Astrocyte (in vitro differentiated cells and primary cell): ENCODE measurements at regions not wholly inside any gene's neighbourhood (a gene's known extent, or its start where the extent isn't known, plus 50 kb on each side); places are given as distances from the start of the nearest gene placed in this dataset.

Experiments
- DNase-seq: peaks from one replicate; pipeline ENCODE4 v3.0.0-alpha.2; 2010; ENCODE audit warnings: low read depth
- FAIRE-seq: peaks from 2 replicates; lab custom pipeline; 2011; peaks lifted over from hg19 to GRCh38; lab: Jason Lieb, UNC
- H2AFZ ChIP-seq: 2 replicates; pipeline ENCODE4 v1.6.0; 2012; ENCODE audit warnings: low read depth, low read length, inconsistent platforms
- H3K27ac ChIP-seq: 2 replicates; pipeline ENCODE4 v1.5.1; 2011; ENCODE audit warnings: low read depth, low read length, inconsistent platforms
- H3K27me3 ChIP-seq: 2 replicates; pipeline ENCODE4 v1.6.0; 2011; ENCODE audit warnings: low read length, inconsistent platforms; ENCODE audit not compliant: insufficient read depth
- H3K36me3 ChIP-seq: 2 replicates; pipeline ENCODE4 v1.5.1; 2011; ENCODE audit warnings: low read length, inconsistent platforms; ENCODE audit not compliant: insufficient read depth
- H3K4me1 ChIP-seq: 2 replicates; pipeline ENCODE4 v1.5.1; 2011; ENCODE audit warnings: low read length, inconsistent platforms; ENCODE audit not compliant: insufficient read depth
- H3K4me2 ChIP-seq: 2 replicates; pipeline ENCODE4 v1.6.0; 2012; ENCODE audit warnings: low read length, inconsistent platforms
- H3K4me3 ChIP-seq: 2 replicates; pipeline ENCODE4 v1.5.1; 2011; ENCODE audit warnings: low read depth, mild to moderate bottlenecking, low read length, inconsistent platforms; ENCODE audit not compliant: insufficient read depth
- H3K79me2 ChIP-seq: 2 replicates; pipeline ENCODE4 v1.6.0; 2012; ENCODE audit warnings: mild to moderate bottlenecking, low read length, inconsistent platforms; ENCODE audit not compliant: insufficient read depth
- H3K9ac ChIP-seq: 2 replicates; pipeline ENCODE4 v1.6.0; 2012; ENCODE audit warnings: mild to moderate bottlenecking, low read length, inconsistent platforms
- H3K9me3 ChIP-seq: 2 replicates; pipeline ENCODE4 v1.5.1; 2012; ENCODE audit warnings: low read depth, mild to moderate bottlenecking, low read length, inconsistent platforms; ENCODE audit not compliant: insufficient read depth
- H4K20me1 ChIP-seq: 2 replicates; pipeline ENCODE4 v1.6.0; 2012; ENCODE audit warnings: low read length, inconsistent platforms; ENCODE audit not compliant: insufficient read depth
- H3K27ac Mint-ChIP-seq: one replicate; pipeline ENCODE4 v1.8.0; 2021; ENCODE audit warnings: mild to moderate bottlenecking, mixed read lengths; ENCODE audit not compliant: unreplicated experiment
- H3K27me3 Mint-ChIP-seq: one replicate; pipeline ENCODE4 v1.8.0; 2021; ENCODE audit warnings: low read depth, mixed read lengths; ENCODE audit not compliant: unreplicated experiment
- H3K36me3 Mint-ChIP-seq: one replicate; pipeline ENCODE4 v1.8.0; 2021; ENCODE audit warnings: low read depth, mixed read lengths; ENCODE audit not compliant: unreplicated experiment
- H3K4me1 Mint-ChIP-seq: one replicate; pipeline ENCODE4 v1.8.0; 2021; ENCODE audit warnings: low read depth, mixed read lengths; ENCODE audit not compliant: unreplicated experiment
- H3K4me3 Mint-ChIP-seq: one replicate; pipeline ENCODE4 v1.8.0; 2021; ENCODE audit warnings: mild to moderate bottlenecking, moderate library complexity, mixed read lengths; ENCODE audit not compliant: unreplicated experiment
- H3K9me3 Mint-ChIP-seq: one replicate; pipeline ENCODE4 v1.8.0; 2021; ENCODE audit warnings: mild to moderate bottlenecking, mixed read lengths; ENCODE audit not compliant: unreplicated experiment
- EZH2 ChIP-seq: IDR thresholded peaks from 2 replicates; pipeline ENCODE4 v1.6.1; 2012; ENCODE audit warnings: mild to moderate bottlenecking, low read length, inconsistent platforms; ENCODE audit not compliant: insufficient read depth
- TF ChIP-seq, protein P1 (sequence below): IDR thresholded peaks from 2 replicates; pipeline ENCODE4 v1.5.1; 2011; ENCODE audit warnings: low read depth, mild to moderate bottlenecking, inconsistent platforms, low read length, moderate library complexity; ENCODE audit not compliant: insufficient read depth

GRCh38 chr11:97610854-97611253 is 1221.0 kb downstream of the JRKL start:
- Histone ChIP-seq H3K9ac (no peak overlapping the region), H3K79me2 (no peaks in the 10 kb centered on the region), H3K27ac (no peak overlapping the region), H2AFZ (no peak overlapping the region), H3K36me3 (no peaks in the 10 kb centered on the region), H3K27me3 (no peaks in the 10 kb centered on the region), H3K4me3 (no peak overlapping the region), H3K4me2 (no peak overlapping the region), H3K4me1 (no peaks in the 10 kb centered on the region), H4K20me1 (no peaks in the 10 kb centered on the region), H3K9me3 (no peaks in the 10 kb centered on the region)
- peaks cover 16% of the 10 kb centered on the region for H3K9me3 Mint-ChIP-seq
- no peak overlapping the region for H3K4me3 Mint-ChIP-seq
- H3K27ac Mint-ChIP-seq, result no peak overlapping the region
- DNase-seq (no peak), FAIRE-seq (no peak)
- H3K27me3 Mint-ChIP-seq, result no peaks in the 10 kb centered on the region
- TF ChIP-seq EZH2, result no peak
- TF ChIP-seq, protein P1, sequence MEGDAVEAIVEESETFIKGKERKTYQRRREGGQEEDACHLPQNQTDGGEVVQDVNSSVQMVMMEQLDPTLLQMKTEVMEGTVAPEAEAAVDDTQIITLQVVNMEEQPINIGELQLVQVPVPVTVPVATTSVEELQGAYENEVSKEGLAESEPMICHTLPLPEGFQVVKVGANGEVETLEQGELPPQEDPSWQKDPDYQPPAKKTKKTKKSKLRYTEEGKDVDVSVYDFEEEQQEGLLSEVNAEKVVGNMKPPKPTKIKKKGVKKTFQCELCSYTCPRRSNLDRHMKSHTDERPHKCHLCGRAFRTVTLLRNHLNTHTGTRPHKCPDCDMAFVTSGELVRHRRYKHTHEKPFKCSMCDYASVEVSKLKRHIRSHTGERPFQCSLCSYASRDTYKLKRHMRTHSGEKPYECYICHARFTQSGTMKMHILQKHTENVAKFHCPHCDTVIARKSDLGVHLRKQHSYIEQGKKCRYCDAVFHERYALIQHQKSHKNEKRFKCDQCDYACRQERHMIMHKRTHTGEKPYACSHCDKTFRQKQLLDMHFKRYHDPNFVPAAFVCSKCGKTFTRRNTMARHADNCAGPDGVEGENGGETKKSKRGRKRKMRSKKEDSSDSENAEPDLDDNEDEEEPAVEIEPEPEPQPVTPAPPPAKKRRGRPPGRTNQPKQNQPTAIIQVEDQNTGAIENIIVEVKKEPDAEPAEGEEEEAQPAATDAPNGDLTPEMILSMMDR, result no peak
- peaks cover 4% of the 10 kb centered on the region for H3K4me1 Mint-ChIP-seq
- peaks cover 2% of the 10 kb centered on the region for H3K36me3 Mint-ChIP-seq

GRCh38 chr11:97611345-97611744 is 1221.5 kb downstream of the JRKL start:
- H3K27me3 ChIP-seq, result no peaks in the 10 kb centered on the region
- H3K4me1 ChIP-seq, result no peaks in the 10 kb centered on the region
- FAIRE-seq, result no peak
- DNase-seq, result no peak
- H3K27ac ChIP-seq, result no peak overlapping the region
- H3K9ac ChIP-seq, result no peak overlapping the region
- H3K79me2 ChIP-seq, result no peaks in the 10 kb centered on the region
- Mint-ChIP-seq H3K4me3 (no peak overlapping the region), H3K9me3 (peaks cover 16% of the 10 kb centered on the region), H3K27ac (no peak overlapping the region), H3K27me3 (no peaks in the 10 kb centered on the region), H3K36me3 (peaks cover 2% of the 10 kb centered on the region), H3K4me1 (peaks cover 4% of the 10 kb centered on the region)
- H3K4me3 ChIP-seq, result no peak overlapping the region
- H3K36me3 ChIP-seq, result no peaks in the 10 kb centered on the region
- H4K20me1 ChIP-seq, result no peaks in the 10 kb centered on the region
- no peaks in the 10 kb centered on the region for H3K9me3 ChIP-seq
- TF ChIP-seq, protein P1, result no peak
- TF ChIP-seq EZH2, result no peak
- no peak overlapping the region for H3K4me2 ChIP-seq
- no peak overlapping the region for H2AFZ ChIP-seq

GRCh38 chr11:97614606-97615005 is 1224.8 kb downstream of the JRKL start:
- H3K4me1 Mint-ChIP-seq, result peaks cover 2% of the 10 kb centered on the region
- Histone ChIP-seq H3K79me2 (no peaks in the 10 kb centered on the region), H3K4me1 (no peaks in the 10 kb centered on the region), H3K9ac (peak overlapping the region; percentile 20), H3K36me3 (no peaks in the 10 kb centered on the region), H3K27ac (peak overlapping the region; percentile 41), H3K9me3 (no peaks in the 10 kb centered on the region), H3K4me2 (peak overlapping the region; percentile 4), H3K4me3 (no peak overlapping the region), H2AFZ (no peak overlapping the region), H4K20me1 (no peaks in the 10 kb centered on the region), H3K27me3 (no peaks in the 10 kb centered on the region)
- H3K27ac Mint-ChIP-seq, result no peak overlapping the region
- no peaks in the 10 kb centered on the region for H3K36me3 Mint-ChIP-seq
- no peaks in the 10 kb centered on the region for H3K27me3 Mint-ChIP-seq
- H3K9me3 Mint-ChIP-seq, result peaks cover 7% of the 10 kb centered on the region
- H3K4me3 Mint-ChIP-seq, result no peak overlapping the region
- no peak for TF ChIP-seq EZH2
- TF ChIP-seq, protein P1, result no peak
- DNase-seq (peak; percentile 45), FAIRE-seq (no peak)
